Pulmonary artery endothelial cell (primary cell): ENCODE measurements at regions not wholly inside any gene's neighbourhood (a gene's known extent, or its start where the extent isn't known, plus 50 kb on each side); places are given as distances from the start of the nearest gene placed in this dataset.
A peak's percentile ranks its signal among the peaks of the same experiment; 100 is the strongest.
"Not testable (repeated sequence)": the region's sequence is repeated elsewhere in the genome, so short reads cannot be mapped to it uniquely, and the experiment has no call there.

Experiments used
- DNase-seq: peaks from one replicate; pipeline ENCODE4 v3.0.0-alpha.2; 2011; ENCODE audit warnings: low read depth, low spot score

- no peak for DNase-seq
These were observed 54.4 kb upstream of the JAK1 start for GRCh38 chr1:65020774-65021173.

GRCh38 chr1:65021795-65022194, 55.4 kb upstream of the JAK1 start:
- no peak for DNase-seq

- no peak for DNase-seq
These were observed 55.9 kb upstream of the JAK1 start for GRCh38 chr1:65022216-65022615.

- no peak for DNase-seq
These were observed 59.4 kb upstream of the JAK1 start for GRCh38 chr1:65025794-65026193.

GRCh38 chr1:65026235-65026634, 59.9 kb upstream of the JAK1 start:
- DNase-seq = no peak

GRCh38 chr1:65027666-65028358, 61.5 kb upstream of the JAK1 start:
- peak; percentile 22 for DNase-seq

GRCh38 chr1:65029434-65029833, 63.1 kb upstream of the JAK1 start:
- DNase-seq = not testable (repeated sequence)

- DNase-seq = not testable (repeated sequence)
These were observed 68.5 kb upstream of the JAK1 start for GRCh38 chr1:65034879-65035278.

GRCh38 chr1:65036570-65037051, 70.3 kb upstream of the JAK1 start:
- DNase-seq = no peak

GRCh38 chr1:65039066-65039465, 72.7 kb upstream of the JAK1 start:
- no peak for DNase-seq

- DNase-seq = no peak
These were observed 73.2 kb upstream of the JAK1 start for GRCh38 chr1:65039508-65039907.

GRCh38 chr1:65042467-65042866, 76.1 kb upstream of the JAK1 start:
- DNase-seq = no peak

- DNase-seq = no peak
These were observed 78.1 kb upstream of the JAK1 start for GRCh38 chr1:65044411-65044810.

- no peak for DNase-seq
These were observed 78.9 kb upstream of the JAK1 start for GRCh38 chr1:65045022-65045817.

- DNase-seq = no peak
These were observed 82.0 kb upstream of the JAK1 start for GRCh38 chr1:65048335-65048734.

- DNase-seq = no peak
These were observed 83.8 kb upstream of the JAK1 start for GRCh38 chr1:65049941-65050713.

- DNase-seq = no peak
These were observed 84.4 kb upstream of the JAK1 start for GRCh38 chr1:65050735-65051134.

GRCh38 chr1:65054481-65054880, 88.1 kb upstream of the JAK1 start:
- no peak for DNase-seq

- DNase-seq = no peak
These were observed 89.4 kb upstream of the JAK1 start for GRCh38 chr1:65055747-65056146.

- no peak for DNase-seq
These were observed 89.9 kb upstream of the JAK1 start for GRCh38 chr1:65056234-65056633.

- DNase-seq = no peak
These were observed 90.5 kb upstream of the JAK1 start for GRCh38 chr1:65056866-65057265.

GRCh38 chr1:65059930-65060538, 88.0 kb upstream of the AK4 start:
- DNase-seq = no peak
